Cardiac septum (tissue), 1 donor: ENCODE measurements at regions not wholly inside any gene's neighbourhood (a gene's known extent, or its start where the extent isn't known, plus 50 kb on each side); places are given as distances from the start of the nearest gene placed in this dataset.
"Not testable (repeated sequence)": the region's sequence is repeated elsewhere in the genome, so short reads cannot be mapped to it uniquely, and the experiment has no call there.

Experiments
- DNase-seq: peaks from one replicate; pipeline ENCODE4 v3.0.0-alpha.2; 2020; ENCODE audit warnings: low spot score
- intact Hi-C: fragments of 100-400 bp; cut with DNase I; formaldehyde crosslinking; loops from one replicate; pipeline ENCODE4 v1.14.0; 2022
- donor health status: DM: no; HTN: no; CAD: no.

DNA sequence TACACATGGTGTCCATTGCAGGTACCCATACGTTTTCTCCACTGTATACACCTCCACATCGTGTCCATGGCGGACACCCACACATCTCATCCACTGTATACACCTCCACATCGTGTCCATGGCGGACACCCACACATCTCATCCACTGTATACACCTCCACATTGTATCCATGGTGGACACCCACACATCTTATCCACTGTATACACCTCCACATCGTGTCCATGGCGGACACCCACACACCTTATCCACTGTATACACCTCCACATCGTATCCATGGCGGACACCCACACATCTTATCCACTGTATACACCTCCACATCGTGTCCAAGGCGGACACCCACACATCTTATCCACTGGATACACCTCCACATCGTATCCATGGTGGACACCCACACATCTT, 50.4 kb upstream of the TTC34 start:
- DNase-seq, intact Hi-C loops: not testable (repeated sequence)

- intact Hi-C loops = no loop called here
Measured at GRCh38 chr1:2853711-2854110, 52.2 kb upstream of the TTC34 start.

GRCh38 chr1:2854151-2854550, 52.7 kb upstream of the TTC34 start:
- intact Hi-C loops = no loop called here

More at GRCh38 chr1:2853711-2854110, 52.2 kb upstream of the TTC34 start:
- DNase-seq = no peak

DNA sequence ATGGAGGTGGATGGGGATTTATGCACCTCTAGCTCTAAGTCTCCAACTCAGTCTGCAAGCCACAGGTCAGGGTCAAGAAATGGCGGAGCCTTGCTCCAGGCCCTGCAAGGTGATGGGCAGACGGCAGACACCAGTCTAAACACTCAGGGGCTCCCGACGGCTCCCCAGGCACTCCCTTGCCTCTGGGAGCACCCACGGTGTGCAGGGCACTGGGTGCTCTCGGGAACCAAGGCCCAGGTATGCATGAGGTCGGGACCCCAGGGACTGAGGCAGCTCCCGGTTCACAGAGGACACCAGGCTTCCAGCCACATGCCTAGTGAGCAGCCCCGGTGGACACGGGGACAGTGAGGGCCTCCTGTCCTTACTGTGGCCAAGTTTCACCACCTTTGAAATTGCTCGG, 53.1 kb upstream of the TTC34 start:
- DNase-seq = no peak

More at GRCh38 chr1:2854151-2854550, 52.7 kb upstream of the TTC34 start:
- no peak for DNase-seq

GRCh38 chr1:2855206-2856065, 53.9 kb upstream of the TTC34 start:
- intact Hi-C loops = no loop called here
- DNase-seq = no peak

More for the DNA sequence above, 53.1 kb upstream of the TTC34 start:
- intact Hi-C loops = no loop called here

- DNase-seq = no peak
- intact Hi-C loops = no loop called here
Measured at GRCh38 chr1:2856066-2856390, 54.5 kb upstream of the TTC34 start.

- DNase-seq = no peak
- intact Hi-C loops = no loop called here
Measured at GRCh38 chr1:2856676-2857375, 55.3 kb upstream of the TTC34 start.

- intact Hi-C loops = no loop called here
- DNase-seq = no peak
Measured at GRCh38 chr1:2857521-2857920, 56.0 kb upstream of the TTC34 start.

- intact Hi-C loops = no loop called here
- DNase-seq = no peak
Measured at GRCh38 chr1:2858676-2859075, 57.2 kb upstream of the TTC34 start.

GRCh38 chr1:2859219-2859880, 57.9 kb upstream of the TTC34 start:
- intact Hi-C loops = no loop called here
- no peak for DNase-seq

- intact Hi-C loops = no loop called here
- no peak for DNase-seq
Measured at GRCh38 chr1:2859881-2860430, 58.5 kb upstream of the TTC34 start.

- intact Hi-C loops = no loop called here
- no peak for DNase-seq
Measured at GRCh38 chr1:2860476-2861142, 59.1 kb upstream of the TTC34 start.

DNA sequence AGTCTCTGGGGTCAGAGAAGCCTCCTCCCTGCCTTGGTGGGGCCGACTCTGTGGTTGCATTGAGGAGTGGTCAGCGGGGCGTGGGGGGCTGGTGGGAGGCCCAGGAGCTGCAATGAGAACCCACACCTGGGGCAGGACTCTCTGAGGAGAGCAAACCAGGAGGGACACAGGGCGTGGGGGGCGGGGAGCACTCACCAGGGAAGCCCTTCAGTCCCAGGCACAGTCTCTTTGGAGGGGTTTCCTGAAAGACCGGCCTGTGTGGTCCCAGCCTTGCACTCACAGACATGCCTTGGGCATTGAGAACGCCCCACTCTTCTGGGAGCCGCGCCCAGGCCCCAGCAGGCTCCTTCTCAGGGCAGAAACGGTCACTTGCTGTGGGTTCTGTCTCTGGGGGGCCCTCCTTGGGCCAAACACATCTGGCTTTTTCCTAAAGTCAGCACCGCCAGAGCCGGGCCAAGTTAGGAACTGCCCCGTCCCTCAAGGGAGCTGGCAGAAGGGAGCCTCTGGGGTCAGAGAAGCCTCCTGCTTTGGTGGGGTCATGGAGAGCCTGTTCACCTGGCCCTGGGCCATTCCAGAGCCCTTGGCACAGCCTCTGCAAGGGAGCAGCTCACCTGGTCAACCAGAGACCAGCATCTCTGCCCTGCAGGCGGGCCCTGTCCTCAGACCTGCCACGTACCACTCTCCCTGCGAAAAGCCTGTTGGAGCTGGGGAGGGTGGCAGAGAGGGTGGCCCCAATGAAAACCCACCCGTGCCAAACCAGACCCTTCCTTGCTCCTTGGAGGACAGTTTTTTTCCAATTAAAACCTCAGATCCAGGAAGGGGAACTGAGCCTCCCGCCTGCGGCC, 59.9 kb upstream of the TTC34 start:
- intact Hi-C loops = no loop called here
- DNase-seq = no peak

- DNase-seq = no peak
- intact Hi-C loops = no loop called here
Measured at GRCh38 chr1:2861988-2862813, 60.7 kb upstream of the TTC34 start.

DNA sequence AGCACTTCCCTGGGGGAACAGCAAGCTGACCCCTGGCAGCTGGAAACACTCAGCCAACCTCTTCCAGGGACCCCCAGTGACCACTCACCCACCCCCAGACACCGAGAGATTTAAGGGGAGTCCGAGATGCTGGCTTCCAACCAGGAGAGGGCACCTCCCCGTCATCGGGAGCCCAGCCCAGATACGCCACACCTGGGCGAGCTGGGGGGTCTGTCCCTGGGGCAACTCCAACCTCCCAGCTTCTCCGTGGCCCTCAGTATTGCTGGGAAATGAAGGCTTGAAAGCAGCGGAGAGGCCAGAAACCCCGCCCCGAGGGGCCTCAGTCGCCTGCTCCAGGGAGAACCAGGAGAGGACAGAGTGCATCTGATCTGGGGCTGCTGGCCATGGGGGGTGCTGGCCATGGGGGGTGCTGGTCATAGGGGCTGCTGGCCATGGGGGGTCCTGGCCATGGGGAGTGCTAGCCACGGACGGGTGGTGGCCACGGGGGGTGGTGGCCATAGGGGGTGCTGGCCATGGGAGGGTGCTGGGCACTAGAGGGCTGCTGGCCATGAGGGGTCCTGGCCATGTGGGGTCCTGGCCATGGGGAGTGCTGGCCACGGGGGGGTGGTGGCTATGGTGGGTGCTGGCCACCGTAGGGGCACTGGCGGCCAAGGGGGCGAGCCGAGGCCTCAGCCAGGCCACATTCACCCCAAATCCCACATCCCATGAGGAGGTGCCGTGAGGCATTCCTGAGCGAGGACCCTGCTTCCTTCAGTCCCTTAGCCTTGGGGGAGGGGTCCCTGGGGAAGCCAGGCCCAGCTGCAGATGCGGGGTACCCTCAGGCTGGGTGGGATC, 61.5 kb upstream of the TTC34 start:
- no peak for DNase-seq
- intact Hi-C loops = no loop called here

DNA sequence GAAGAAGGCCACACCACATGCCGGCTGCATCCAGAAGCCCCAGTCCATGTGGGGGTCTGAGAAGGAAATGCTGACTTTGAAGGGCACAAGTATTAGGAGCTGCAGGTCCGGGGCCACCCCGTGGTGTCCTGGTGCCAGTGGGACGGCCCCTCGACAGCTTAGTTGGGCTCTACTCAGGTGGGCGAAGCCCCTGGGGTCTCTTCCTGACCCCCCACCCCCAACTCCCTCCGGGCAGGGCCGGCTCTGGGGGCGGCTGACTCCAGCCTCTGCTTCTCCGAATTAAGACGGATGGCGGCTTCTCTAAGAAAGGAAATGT, 62.1 kb upstream of the TTC34 start:
- no peak for DNase-seq
- intact Hi-C loops = no loop called here

- intact Hi-C loops = no loop called here
- no peak for DNase-seq
Measured at GRCh38 chr1:2864203-2864905, 62.9 kb upstream of the TTC34 start.
